ENCODE measurements at regions not wholly inside any gene's neighbourhood (a gene's known extent, or its start where the extent isn't known, plus 50 kb on each side); places are given as distances from the start of the nearest gene placed in this dataset.

DNA sequence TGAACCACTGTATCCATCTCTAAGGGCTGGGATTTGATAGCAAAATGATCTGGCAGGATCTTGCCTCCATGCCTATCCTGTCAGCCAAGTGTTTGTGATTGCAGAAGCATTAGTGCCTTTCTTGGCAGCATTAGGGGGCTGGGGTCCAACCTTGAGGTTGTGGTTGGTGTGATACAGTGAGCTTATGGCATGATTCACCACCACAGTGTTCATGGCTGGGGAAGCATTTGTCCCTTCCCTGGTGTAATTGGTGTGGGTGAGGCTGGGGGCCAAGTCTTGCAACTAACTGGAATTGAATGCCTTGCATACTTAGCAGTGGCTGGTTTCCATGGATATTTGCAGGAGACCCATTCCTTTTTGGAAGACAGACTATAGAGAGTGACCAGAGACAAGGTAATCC lies 271.0 kb upstream of the TBL1XR1 start:
- TF ChIP-seq ZFX (IDR thresholded peaks at IDR 0.05): no peak
- TF ChIP-seq, protein P1, sequence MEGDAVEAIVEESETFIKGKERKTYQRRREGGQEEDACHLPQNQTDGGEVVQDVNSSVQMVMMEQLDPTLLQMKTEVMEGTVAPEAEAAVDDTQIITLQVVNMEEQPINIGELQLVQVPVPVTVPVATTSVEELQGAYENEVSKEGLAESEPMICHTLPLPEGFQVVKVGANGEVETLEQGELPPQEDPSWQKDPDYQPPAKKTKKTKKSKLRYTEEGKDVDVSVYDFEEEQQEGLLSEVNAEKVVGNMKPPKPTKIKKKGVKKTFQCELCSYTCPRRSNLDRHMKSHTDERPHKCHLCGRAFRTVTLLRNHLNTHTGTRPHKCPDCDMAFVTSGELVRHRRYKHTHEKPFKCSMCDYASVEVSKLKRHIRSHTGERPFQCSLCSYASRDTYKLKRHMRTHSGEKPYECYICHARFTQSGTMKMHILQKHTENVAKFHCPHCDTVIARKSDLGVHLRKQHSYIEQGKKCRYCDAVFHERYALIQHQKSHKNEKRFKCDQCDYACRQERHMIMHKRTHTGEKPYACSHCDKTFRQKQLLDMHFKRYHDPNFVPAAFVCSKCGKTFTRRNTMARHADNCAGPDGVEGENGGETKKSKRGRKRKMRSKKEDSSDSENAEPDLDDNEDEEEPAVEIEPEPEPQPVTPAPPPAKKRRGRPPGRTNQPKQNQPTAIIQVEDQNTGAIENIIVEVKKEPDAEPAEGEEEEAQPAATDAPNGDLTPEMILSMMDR (conservative IDR thresholded peaks at IDR 0.05): no peak
- peak overlapping the region; percentile 7; the same call in 1 of the 2 replicates for H3K27ac ChIP-seq

DNA sequence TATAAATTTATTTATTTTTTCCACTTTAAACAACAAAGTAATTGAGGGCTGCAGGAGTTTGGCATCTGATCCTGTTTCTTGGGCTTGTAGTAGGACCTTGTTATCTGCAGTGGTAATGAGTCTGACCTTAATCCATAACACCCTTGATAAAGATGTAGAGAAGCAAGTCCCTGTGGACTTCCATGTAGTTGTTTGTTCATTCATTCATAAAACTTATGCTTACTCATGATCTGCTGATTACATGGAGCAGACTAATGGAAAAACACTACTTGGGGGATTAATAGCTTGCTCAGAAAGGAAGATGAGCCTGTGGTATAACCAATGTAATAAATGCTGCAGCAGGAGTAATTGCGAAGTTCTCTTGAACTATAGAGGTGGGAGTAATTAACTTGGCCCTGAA lies 271.5 kb upstream of the TBL1XR1 start:
- TF ChIP-seq, protein P1 (conservative IDR thresholded peaks at IDR 0.05): no peak
- TF ChIP-seq ZFX (IDR thresholded peaks at IDR 0.05): no peak
- no peak overlapping the region for H3K27ac ChIP-seq

DNA sequence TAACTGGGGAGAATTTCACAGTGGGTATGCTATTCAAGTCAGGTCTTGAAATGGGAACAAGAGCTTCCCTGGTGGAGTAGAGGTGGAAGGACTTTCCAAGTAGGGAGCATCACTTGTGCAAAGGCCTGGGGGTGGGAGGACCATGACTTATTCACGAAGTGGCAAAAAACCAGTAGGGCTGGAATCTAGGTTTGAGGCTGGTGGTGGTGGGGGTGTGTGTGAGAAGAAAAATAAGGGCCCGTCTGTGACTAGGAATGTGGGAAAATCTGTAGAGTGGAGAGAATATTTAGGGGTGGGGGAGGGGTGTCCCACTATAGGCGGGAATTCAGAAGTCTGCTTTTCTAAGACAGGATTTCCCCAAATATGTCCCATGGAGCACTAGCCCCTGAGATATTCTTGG lies 271.9 kb upstream of the TBL1XR1 start:
- TF ChIP-seq, protein P1 (conservative IDR thresholded peaks at IDR 0.05): no peak
- no peak for TF ChIP-seq ZFX (IDR thresholded peaks at IDR 0.05)
- H3K27ac ChIP-seq: no peak overlapping the region

DNA sequence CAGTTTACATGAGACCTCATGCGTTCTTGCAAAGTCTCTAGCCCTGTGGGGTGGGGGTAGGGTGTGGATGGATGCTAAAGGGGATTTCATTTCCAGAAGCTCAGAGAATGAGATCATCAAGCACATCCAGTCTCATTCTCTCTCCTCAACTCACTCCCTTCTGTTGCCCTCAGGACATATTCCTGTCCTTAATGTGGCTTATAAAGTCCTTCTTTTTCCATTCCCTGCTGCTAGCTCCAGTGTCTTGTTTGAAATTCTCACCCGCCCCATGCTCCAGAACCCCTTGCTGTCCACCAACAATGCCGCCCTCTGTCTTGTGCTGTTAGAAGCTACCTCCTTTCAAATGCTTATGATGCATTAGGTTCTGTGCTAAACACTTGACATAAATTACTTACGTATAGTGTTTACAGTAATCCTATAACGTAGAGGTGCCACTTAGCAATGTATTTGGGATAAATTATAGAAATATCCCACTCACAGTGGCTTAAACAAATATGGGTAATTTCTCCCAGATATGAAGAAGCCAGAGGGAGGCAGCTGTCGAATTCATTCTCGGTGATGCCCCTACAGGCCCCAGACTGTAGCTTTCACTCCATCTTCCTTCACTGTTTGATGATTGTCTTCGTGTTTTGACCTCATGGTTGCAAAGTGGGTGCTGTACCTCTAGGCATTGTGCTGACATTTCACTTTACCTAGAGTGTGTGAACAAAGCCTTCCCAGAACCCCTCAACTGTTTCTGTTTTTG lies 273.1 kb upstream of the TBL1XR1 start:
- no peak overlapping the region; the same call in 1 of the 2 replicates for H3K27ac ChIP-seq

DNA sequence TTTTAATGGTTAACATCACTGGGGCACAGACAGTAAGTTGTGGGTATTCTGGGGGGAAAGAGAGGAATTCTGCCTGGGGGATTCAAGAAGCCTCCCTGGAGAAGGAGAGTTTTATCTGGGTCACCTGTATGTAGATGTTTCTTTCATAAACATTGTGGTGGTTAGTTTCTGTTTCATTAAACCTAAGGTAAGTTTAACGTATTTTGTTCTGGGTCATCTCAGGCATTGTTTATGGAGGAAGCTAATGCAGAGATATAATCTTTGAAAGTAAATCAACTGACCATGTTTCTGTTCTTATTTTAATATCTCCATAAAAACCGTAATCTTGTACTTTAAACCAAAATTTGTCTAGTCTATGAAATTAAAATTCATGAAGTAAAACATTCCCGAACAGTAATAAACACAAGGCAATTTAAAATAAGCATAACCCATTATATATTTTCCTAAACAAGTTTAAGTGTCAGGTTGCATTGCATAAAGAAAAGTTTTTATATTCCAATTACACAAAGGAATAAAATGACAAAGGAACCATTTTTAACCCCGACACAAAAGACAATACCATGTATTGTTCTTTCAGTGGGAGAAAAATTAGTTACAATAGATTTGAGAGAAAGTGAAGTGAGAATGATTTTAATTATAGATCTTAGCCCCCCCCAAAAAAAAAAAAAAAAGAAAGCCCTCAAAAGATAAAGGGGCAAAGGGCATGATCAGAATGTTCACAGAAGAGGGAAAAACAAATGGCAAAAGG lies 274.6 kb upstream of the TBL1XR1 start:
- peak overlapping the region; percentile 43 for H3K27ac ChIP-seq
- TF ChIP-seq ZFX (IDR thresholded peaks at IDR 0.05): no peak
- TF ChIP-seq, protein P1 (conservative IDR thresholded peaks at IDR 0.05): no peak

More for the DNA sequence above, 273.1 kb upstream of the TBL1XR1 start:
- TF ChIP-seq ZFX (IDR thresholded peaks at IDR 0.05): no peak
- TF ChIP-seq, protein P1 (conservative IDR thresholded peaks at IDR 0.05): no peak

DNA sequence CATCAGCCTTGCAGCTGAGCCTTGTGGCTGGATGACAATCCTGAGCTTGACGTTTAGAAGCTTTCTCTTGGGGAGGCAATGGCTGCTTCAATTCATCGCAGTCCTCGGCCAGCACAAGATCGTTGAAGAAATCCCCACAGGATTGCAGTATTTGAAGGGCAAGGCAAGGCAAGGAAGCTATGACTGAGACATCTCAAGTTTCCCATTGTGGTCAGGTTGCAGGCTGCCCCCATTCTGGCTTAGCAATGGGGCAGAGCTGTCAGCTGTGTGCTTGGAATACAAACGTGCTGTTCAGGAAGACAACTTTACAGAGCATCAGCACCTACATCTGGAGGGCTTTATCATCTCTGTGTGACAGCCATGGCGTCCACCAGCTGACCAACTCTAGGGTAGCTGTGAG lies 275.9 kb upstream of the TBL1XR1 start:
- no peak overlapping the region; the same call in 1 of the 2 replicates for H3K27ac ChIP-seq
- TF ChIP-seq, protein P1 (conservative IDR thresholded peaks at IDR 0.05): no peak
- no peak for TF ChIP-seq ZFX (IDR thresholded peaks at IDR 0.05)

DNA sequence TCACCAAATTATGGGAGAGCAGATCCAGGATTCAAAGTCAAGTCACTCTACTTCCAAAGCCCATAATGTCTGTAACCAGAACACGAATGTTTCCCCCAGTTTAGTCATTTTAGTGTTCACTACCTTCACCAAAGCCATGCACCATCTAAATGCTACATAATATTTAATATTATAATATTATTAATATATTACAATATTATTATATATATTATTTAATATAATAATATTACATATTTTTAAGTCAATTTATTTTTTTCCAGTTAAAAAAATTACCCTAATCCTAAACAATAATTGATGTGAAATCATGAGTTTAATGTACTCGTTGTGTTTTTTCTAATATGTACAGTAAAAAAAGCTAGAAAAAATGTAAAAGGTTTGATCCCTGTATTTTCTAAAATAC lies 276.6 kb upstream of the TBL1XR1 start:
- no peak overlapping the region for H3K27ac ChIP-seq
- TF ChIP-seq, protein P1 (conservative IDR thresholded peaks at IDR 0.05): no peak
- TF ChIP-seq ZFX (IDR thresholded peaks at IDR 0.05): no peak

Data from C4-2B (cell line).